H1 (cell line): ENCODE measurements at regions not wholly inside any gene's neighbourhood (a gene's known extent, or its start where the extent isn't known, plus 50 kb on each side); places are given as distances from the start of the nearest gene placed in this dataset.

Experiments
- CBX8 ChIP-seq: fragments of 300-800, 300-1000 bp; sonication (generic); IDR thresholded peaks from 2 replicates; pipeline ENCODE4 v1.7.1; 2016; ENCODE audit warnings: low read depth, low read length, borderline replicate concordance
- RNF2 ChIP-seq: fragments of 200-900, 300-1000 bp; sonication (generic); IDR thresholded peaks from 2 replicates; pipeline ENCODE4 v1.7.1; 2016; ENCODE audit warnings: borderline replicate concordance, low read depth, mild to moderate bottlenecking, antibody characterized with exemption, low read length; ENCODE audit not compliant: poor library complexity, severe bottlenecking; ENCODE audit errors: missing control alignments
- SAP30 ChIP-seq: fragments of 300-600 bp; sonication (generic); IDR thresholded peaks from 2 replicates; pipeline ENCODE4 v1.7.1; 2012; ENCODE audit warnings: low read length, moderate library complexity, mild to moderate bottlenecking, inconsistent platforms; ENCODE audit not compliant: insufficient read depth, insufficient replicate concordance
- SP4 ChIP-seq: IDR thresholded peaks from 2 replicates; pipeline ENCODE4 v1.6.1; 2012; ENCODE audit warnings: low read length, inconsistent platforms
- TEAD4 ChIP-seq: IDR thresholded peaks from 2 replicates; pipeline ENCODE4 v1.6.1; 2012; ENCODE audit warnings: low read depth, low read length, inconsistent platforms, mixed read lengths
- YY1 ChIP-seq: IDR thresholded peaks from 2 replicates; pipeline ENCODE4 v1.6.1; 2011; ENCODE audit warnings: low read depth, mild to moderate bottlenecking, low read length

DNA sequence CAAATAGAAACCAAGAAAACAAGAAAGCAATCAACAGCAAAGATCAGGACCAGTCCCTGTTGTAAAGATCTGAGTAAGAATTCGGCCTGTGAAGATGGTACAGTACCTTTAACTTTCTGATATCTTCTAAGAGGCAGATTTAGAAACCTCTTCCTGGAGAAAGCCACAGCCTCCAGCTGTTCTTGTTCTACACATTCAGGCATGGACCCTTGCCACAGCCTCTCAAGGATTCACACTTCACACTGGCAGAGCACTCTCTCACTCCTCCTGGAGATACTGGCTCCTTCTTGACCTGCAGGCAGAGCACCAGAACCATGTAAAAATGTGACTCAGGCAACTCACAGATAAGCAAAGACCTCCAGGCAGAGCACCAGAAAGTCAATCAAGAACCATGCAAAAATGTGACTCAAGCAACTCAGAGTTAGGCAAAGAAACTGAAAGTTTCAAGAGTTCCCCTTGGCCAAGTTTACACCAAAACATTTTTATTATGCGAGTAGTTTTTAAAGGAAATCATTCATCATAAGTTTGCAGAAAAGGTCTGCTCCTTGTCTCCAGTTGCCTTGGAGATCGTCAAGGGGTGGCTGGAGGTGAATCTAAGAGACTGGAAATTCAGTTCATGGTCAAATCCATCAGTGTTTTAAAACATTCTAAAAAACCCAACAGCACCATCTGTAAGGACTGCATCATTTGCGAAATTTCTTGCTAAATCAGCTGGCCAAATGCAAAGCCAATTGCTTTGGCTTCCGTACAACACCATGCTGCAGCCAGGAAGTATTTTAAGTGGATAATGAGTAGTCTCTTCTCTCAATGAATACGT, 119.3 kb upstream of the MDM1 start (continued):
- TF ChIP-seq TEAD4, result no peak
- no peak for TF ChIP-seq RNF2
- TF ChIP-seq SAP30, result no peak
- TF ChIP-seq YY1, result no peak
- TF ChIP-seq SP4, result no peak
- no peak for TF ChIP-seq CBX8
